DMS53 treated with DMSO at 0.1 percent for 48 hours (cell line): ENCODE measurements at regions not wholly inside any gene's neighbourhood (a gene's known extent, or its start where the extent isn't known, plus 50 kb on each side); places are given as distances from the start of the nearest gene placed in this dataset.
A peak's percentile ranks its signal among the peaks of the same experiment; 100 is the strongest.
"Not testable (repeated sequence)": the region's sequence is repeated elsewhere in the genome, so short reads cannot be mapped to it uniquely, and the experiment has no call there.

Experiments
- DNase-seq: peaks from one replicate; lab custom pipeline; 2025; ENCODE audit not compliant: unreplicated experiment; lab: John Stamatoyannopoulos, UW

DNA sequence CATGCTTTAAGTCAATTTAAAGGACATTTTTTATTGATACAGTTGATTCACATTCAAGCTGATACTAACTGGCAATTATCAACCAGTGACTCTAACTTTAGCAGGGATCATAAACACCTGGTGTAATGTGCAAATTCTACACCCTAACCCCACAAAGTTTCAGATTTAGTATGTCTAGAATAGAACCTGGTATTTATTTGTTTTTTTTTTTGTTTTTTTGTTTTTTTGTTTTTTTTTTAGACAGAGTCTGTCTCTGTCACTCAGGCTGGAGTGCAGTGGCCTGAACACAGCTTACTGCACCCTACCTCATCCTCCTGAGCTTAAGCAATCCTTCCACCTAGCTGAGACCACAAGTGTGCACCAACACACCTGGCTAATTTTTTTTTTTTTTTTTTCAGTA, 311.2 kb upstream of the SEMA6A start:
- no peak for DNase-seq

DNA sequence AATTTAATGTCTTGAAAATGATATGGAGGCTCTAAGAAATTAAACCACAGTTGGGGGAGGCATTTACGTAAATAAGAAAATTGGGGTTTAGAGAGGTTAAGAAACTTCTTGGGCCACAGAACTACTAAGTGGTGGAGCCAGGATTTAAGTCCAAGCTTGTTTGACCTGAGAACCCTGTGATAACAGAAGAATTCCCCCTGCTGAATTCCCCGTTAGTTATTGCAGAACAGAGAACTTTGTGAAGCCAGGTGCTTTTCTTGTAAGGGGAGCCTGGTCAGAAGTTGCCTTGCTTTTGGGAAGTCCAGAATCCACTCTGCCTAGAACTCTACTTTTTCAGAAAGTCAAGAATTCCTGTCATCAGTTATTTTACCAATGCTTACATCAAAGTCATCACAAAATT, 309.3 kb upstream of the SEMA6A start:
- no peak for DNase-seq

DNA sequence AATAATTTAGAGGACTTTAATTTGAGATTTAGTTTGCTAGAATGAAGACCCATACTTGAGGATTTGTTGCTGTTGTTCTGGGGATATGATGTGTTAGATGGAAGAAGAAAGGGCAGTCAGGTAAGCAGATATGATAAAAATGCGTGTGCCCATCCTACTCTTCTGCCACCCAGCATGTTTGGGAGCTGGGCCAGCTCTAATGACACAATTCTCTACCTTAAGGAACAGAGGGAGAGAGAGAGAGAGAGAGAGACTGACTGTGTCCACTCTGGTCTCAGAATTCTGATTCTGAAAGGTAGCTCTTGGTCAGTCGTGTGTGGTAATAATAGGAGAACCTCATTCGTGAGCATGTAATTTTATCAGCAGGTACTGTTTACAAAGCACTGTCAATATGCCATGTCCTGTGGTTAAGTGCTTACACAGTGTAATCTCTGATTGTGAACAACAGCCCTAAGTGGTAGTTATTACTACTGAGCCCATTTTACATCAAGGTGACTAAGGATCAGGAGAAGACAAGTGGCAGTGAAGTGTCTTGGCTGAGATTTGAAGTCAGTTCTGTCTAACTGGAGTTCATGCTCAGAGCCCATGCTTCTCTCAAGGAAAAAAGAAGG, 307.4 kb upstream of the SEMA6A start:
- DNase-seq = peak; percentile 98

DNA sequence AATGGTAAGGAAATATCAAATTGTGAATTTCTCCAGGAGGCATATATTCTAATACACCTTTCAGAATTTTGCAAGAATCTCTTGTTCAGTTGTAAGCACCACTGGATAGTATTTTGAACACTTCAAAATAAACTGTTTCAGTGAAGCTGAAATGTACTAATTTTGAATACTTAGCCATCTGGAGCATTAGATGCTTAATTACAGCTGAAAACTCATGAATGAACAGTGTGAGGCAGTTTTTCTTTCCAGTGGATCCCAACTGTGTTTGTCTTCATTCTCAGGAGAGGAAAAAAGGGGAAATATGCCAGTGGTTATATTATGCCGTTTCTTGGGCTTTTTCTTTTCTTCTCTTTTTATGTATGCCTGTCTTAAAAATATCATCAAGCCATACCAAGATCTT, 306.0 kb upstream of the SEMA6A start:
- DNase-seq = no peak

DNA sequence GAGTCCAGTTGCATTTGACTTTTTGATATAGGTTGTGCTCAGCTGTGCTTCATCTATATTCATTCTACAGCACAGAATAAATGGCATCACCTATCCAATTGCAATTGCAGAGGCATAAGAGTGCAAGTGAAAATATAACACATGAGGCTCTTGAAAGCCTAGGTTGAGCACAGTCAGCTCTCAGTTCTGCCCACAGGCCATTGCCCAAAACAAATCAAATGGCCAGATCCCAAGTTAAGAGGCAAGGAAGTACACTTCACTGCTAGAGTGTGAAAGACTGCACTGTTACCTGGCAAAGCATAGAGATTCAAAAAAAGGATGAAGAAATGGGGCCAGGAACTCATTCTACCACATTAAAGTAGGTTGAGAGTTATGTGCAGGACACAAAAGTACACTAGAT, 305.5 kb upstream of the SEMA6A start:
- no peak for DNase-seq

DNA sequence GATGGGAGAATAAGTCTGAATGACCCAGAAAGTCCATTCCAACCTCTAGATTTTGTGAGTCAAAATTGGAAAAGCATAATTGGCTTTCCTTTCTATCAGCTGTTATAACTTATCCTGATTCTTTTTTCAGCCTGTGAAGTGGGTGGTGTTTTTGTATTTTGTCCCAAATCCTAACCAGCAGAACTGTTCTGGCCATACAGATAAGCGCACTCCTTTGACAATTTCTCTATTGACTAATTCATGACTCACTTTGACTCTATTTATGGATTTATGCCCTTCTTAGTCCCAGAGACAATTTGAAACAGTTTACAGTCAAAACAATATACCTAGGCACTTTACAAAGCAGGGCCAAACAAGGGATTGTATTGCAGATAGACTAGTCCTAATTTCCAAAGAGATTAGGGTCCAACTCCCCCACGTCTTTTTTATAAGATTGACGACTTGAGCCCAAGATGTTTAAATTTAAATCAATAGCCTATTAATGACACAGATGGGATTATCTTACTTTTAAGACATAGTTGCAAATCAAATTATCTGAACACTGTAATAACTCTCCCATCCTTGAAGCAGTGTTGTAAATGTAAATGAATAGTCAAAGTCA, 301.7 kb upstream of the SEMA6A start:
- no peak for DNase-seq

DNA sequence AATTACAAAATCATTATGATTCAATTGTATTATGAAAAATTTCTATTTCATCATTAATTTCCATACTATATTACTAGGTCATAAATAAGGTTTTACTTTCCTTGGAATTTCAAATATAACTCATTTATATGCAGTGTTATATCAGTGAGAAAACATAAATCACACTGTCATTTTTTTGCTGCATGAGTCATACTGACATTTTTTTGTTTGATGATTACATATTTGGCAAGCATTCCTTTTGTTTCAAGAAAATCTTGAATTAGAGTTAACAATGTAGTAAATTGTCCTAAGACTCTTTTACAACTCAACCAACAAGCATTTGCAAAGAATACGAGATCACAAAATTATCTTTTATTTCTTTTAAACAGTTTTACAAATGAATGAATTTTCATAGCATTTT, 298.4 kb upstream of the SEMA6A start:
- DNase-seq = no peak

DNA sequence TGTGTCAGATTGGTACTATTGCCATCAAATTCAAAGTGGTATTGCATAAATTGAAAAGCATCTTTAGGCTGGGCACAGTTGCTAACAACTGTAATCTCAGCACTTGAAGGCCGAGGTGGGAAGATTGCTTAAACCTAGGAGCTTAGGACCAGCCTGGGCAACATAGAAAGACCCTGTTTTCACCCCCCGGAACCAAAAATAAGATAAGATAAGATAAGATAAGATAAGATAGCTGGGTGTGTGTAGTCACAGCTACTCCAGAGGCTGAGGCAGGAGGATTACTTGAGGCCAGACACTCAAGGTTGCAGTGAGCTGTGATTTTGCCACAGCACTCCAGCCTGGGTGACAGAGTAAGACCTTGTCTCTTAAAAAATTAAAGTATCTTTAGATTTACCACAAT, 297.9 kb upstream of the SEMA6A start:
- DNase-seq = no peak

DNA sequence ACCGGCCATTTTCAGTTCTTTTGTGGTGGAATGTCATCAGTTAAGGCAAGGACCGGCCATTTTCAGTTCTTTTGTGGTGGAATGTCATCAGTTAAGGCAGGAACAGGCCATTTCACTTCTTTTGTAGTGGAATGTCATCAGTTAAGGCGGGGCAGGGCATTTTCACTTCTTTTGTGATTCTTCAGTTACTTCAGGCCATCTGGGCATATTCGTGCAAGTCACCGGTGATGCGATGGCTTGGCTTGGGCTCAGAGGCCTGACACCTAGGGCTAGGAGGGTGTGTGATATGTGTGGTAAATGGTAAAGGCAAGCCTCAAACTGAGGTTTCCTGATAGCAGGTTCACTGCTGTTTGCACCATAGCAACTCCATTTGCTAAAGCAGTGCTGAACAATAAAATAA, 293.2 kb upstream of the SEMA6A start:
- not testable (repeated sequence) for DNase-seq

DNA sequence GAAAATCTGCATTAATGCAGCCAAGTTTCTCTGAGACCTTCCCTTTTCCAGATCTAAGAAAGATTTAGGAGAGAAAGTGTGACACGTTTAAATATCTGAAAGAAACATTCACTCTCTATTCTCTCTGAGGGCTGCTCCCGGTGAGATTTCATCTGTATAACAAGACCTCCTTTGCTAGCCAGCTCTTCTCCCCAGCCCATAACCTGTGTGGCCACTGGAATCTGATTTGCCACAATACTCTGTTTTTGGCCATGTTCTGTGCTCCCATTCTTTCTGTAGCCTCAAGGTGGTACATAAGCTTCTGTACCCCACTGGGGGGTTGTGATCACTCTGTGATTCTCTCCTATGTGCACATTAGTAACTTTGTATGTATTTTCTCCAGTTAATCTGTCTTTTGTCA, 291.0 kb upstream of the SEMA6A start:
- DNase-seq = no peak

DNA sequence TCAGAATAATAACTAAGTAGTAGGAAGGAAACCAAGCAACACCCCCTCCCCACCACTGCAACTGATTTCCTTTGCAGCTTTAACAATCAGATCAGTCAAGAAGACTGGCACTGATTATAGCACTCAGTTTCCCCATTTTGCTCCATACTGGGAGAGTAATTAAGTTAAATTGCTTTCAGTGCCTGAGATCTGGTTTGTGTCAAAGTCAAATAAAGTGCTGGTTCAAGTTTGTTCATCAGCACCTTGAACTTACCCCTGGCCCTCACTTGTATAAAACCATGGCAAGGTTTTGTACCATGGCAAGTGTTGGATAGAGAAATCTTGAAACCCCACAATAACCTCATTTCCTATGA, 290.2 kb upstream of the SEMA6A start:
- DNase-seq = no peak

DNA sequence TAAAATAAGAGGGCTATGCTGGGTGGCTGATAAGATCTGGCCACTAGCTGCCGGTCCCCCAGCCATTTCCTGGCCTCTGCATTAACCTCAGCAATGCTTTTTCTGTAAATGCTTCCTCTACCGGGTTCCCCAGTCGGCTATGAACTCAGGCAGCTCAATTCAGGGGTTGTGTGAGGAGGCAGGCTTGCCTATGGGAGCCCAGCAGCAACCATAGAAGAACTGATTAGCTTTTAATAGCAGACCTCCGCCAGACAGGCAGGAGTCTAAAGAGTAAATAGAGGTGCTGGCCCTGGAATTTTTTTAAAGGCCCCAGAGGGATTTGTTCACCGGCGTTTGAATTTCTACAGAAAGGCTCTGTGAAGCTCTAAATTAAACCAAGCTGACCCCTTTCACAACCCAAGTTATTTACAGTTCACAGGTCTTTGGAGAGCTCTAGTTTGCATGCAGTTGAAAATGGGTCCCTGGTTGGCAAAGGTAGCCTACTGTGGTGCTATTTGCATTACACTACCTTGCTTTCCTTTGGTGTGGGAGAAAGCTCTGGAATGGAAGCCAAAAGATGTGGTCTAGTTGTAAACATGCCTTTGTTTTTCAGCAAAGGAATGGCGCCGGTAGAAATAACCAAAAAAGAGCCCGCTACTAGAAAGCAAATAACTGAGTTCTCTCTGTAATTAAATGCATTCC, 289.7 kb upstream of the SEMA6A start:
- no peak for DNase-seq

DNA sequence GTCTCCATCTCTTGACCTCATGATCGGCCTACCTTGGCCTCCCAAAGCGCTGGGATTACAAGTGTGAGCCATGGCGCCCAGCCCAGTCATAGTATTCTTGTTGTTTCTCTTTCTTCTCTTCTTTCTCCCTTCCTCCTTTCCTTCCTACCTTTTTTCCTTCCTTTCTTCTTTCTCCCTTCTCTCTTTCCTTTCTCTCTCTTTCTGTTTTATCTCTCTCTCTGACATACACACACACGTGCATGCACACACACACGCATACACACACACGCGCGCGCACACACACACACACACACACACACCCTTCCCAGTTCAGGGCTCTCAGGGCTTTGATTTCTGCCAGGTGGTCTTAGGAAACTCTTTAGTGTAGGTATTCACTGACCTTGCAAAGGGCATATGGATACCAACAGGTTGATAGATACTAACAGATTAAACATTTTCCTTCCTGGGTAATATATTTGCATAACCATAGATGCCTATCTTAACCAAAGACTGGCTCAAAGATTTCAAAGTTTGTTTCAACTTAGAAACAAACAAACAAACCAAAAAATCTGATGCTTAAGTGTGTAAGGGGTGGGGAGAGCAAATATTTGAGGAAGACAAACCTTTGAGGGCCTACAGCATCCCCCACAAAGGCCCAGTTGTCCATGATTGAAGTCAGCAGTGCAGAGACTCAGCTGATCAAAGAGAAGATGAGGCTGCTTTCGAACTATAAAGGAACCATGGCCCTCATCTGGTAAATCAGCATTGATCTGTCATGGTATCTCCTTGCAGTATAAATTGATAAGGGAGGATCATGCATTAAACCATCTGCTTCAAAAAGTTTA, 288.2 kb upstream of the SEMA6A start:
- no peak for DNase-seq

DNA sequence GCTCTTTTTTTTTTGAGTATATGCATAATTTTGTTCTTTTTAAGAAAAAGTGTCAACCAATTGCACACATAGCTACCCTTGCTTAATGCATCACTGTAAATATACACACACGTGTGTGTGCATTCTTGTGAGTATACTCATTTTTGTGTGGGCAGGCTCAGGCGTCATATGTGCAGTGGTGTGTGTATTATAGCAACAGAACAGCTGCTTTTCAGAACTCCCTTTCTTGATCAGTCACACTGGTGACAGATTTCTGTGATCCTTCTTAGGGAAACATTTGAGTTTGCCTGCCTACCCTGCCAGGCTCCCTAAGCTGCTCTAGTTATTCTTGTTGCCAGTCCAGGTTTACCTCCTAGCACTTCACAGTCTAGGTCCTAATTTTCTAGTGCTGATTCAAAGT, 287.0 kb upstream of the SEMA6A start:
- DNase-seq = no peak

DNA sequence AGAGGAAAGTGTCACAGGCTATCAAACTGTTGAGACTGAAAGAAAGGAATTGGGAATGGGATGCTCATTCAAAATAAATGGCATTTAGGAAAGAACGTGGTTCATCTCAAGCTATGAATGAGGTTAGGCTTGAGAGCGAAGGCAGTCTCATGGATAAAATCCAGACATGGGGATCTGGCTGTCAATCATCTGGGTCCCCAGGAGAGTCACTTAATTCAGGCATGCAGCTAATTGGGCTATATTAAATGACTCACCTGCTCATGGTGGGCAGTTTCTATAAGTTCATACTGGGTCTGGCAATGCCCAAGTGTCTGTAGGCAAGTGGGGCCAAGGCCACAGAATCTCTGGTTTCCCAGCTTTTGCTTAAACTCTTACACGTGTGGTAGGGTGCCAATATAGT, 286.5 kb upstream of the SEMA6A start:
- no peak for DNase-seq

DNA sequence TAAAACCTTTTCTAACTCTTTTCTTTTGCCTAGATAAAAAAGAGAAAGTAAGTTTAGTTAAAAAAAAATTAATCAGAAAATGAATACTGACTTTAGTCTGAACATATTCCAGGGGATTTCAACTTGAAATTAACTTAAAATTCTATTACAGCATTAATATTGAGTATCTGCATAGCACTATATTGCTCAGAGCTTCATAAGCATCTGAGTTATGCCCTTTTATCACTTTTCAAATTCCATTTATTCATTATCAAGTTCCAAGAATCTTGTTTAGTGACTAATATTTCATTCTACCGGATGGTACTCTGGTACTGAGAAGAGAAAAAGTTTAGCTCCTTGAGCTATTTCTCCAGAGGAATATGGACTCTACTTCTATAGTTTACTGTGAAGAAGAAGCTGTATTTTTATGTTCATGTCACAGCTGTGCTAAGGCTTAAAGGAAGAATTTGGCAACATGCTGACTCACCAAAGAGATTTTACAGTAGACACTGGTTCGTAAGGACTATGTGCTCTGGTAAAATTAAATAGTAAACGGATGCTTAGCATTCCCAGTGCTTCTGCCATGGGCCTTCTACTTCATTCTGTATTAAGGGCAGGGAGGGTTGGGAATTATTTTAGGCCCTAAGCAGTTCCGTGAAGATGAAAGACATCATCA, 285.2 kb upstream of the SEMA6A start:
- DNase-seq = no peak

DNA sequence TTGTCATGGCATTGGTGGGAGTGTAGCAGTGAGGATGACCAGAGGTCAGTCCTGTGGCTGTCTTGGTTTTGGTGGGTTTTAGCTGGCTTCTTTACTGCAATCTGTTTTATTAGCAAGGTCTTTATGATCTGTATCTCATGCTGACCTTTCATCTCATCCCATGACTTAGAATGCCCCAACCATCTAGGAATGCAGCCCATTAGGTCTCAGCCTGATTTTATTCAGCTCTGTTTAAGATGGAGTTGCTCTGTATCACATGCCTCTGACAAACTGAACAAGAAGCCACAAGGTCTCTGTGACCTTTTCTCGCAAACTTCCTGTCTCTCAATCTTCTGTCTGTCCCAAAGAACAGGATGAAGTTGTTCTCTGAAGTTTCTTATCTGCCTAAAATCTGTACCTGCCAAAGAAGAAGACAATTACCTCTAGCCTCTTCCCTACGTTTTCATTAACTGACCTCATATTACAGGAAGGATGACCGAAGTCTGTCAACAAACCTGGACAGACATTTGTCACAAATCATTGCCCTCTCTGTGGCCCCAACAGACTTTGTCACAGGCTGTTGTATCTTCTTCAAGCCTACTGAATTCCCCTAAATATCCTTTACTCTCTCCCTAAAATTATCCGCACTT, 284.2 kb upstream of the SEMA6A start:
- DNase-seq = no peak

DNA sequence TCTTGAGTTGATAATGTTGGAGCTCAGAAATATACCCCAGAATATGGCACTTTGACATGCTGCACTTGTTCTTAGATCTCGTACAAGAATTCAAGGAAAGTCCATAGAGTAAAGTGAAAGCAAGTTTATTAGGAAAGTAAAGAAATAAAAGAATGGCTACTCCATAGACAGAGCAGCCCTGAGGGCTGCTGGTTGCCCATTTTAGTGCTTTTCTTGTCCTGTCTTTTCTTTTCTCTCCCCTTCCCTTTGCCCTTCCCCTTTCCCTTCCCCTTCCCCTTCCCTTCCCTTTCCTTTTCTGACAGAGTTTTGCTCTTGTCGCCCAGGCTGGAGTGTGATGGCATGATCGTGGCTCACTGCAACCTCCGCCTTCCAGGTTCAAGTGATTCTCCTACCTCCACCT, 283.4 kb upstream of the SEMA6A start:
- DNase-seq = not testable (repeated sequence)

DNA sequence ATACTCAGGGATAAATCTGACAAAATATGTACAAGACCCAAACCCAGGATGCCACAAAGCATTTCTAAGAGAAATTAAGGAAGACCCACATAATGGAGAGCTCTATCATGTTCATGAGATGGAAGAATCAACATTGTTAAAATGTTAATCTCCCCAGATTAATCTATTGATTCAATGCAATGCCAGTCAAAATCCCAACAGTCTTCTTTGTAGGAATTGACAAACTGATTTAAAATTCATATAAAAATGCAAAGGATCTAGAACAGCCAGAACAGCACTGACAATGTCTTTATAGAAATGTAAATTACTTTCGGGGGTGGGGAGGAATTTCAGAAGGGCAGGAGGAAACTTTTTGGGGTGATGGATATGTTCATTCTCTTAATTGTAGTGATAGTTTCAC, 281.6 kb upstream of the SEMA6A start:
- no peak for DNase-seq

DNA sequence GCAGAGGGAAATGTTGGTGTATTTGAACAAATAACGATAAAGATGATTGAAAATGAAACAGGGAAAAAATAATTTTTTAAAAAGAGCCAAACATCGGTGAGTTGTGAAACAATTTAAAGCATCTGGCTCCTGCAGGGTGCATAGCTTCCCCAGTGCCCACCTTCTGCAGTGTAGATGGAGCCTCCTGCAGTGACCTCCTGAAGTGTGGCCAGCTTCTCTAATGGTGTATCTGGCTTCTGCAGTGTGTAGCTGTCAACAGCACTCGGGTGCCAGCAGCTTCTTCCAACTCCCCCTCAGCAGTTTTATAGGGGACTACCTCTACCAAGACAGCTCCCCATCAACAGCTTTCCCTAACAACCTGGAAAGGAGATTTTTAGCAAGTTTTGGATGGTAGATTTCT, 279.4 kb upstream of the SEMA6A start:
- no peak for DNase-seq

DNA sequence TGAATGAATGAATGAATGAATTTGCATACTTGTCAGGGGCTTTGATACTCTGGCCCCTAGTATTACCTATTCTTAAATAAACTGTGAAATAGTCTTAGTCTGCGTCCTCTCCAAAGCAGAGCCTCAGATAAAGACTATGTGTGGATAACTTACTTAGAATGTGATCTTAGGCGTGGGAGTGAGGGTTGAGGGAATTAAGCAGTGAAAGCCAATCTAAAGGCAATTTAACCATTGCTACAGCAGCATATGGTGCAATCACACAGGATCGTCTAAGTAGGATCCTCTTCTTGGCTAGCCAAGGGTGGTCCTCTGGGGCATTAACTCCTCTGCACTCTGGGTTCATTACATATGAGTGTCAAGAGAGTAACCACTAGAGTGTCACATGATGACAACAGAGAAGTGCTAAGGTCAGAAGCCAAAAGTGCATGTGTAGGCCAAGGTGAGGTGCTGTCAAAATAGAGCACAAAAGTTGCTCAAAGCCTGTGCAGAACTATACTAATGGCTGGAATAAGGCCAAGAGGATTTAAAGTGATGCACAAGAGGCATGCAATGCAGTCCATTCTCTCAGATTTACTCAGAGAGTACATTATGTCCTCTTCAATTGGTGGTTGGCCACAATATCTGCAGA, 274.4 kb upstream of the SEMA6A start:
- DNase-seq = no peak
